ENCODE measurements at regions not wholly inside any gene's neighbourhood (a gene's known extent, or its start where the extent isn't known, plus 50 kb on each side); places are given as distances from the start of the nearest gene placed in this dataset.

DNA sequence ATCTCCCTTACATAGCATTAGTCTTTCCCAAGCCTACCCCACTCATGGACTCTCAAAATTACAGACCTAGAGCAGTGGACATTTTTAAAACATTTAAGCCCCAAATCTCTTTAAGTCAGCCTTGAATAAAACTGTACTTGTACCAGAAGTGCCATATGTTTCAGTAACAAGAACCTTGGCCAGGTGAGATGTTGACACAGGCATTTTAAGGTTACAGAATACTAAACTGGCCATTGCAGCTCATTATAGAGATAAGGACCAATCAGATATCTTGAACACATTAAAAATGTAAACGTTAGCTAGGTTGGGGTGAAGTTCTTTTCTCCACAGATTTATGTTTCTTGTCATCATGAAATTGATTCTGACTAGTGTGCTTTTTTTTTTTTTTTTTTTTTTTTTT lies 103.8 kb upstream of the MIER3 start:
- no peak for DNase-seq (ENCODE audit: low spot score)
- in situ Hi-C loops (cut with MboI; ENCODE audit: low pct_unique_long_range_greater_than_20kb, low sequenced_read_pairs, unreplicated experiment) = no loop called here
- TF ChIP-seq, protein P1, sequence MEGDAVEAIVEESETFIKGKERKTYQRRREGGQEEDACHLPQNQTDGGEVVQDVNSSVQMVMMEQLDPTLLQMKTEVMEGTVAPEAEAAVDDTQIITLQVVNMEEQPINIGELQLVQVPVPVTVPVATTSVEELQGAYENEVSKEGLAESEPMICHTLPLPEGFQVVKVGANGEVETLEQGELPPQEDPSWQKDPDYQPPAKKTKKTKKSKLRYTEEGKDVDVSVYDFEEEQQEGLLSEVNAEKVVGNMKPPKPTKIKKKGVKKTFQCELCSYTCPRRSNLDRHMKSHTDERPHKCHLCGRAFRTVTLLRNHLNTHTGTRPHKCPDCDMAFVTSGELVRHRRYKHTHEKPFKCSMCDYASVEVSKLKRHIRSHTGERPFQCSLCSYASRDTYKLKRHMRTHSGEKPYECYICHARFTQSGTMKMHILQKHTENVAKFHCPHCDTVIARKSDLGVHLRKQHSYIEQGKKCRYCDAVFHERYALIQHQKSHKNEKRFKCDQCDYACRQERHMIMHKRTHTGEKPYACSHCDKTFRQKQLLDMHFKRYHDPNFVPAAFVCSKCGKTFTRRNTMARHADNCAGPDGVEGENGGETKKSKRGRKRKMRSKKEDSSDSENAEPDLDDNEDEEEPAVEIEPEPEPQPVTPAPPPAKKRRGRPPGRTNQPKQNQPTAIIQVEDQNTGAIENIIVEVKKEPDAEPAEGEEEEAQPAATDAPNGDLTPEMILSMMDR (IDR thresholded peaks at IDR 0.05; ENCODE audit: extremely low read depth, insufficient read depth, missing control alignments) = no peak

DNA sequence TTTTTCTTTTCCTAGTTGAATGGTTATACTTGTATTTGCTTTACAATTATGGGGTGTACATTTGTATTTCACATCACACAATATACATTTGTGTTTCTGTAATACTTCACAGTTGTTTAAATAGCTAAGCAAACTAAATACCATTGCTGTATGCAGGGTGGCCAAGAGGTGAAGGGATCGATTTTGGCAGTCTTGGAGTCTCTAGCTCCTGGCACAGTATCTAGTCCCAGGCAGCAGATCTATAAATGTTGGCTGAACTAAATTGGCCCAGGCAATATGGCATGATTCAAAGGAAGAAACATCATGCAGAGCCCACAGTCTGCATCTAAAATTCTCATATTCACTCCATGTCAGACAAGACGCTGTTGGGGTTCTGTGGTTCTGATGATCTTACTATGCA lies 110.1 kb upstream of the GPBP1 start:
- no peak for DNase-seq (ENCODE audit: low spot score)
- in situ Hi-C loops (cut with MboI; ENCODE audit: low pct_unique_long_range_greater_than_20kb, low sequenced_read_pairs, unreplicated experiment) = no loop called here
- TF ChIP-seq, protein P1 (IDR thresholded peaks at IDR 0.05; ENCODE audit: extremely low read depth, insufficient read depth, missing control alignments) = no peak

DNA sequence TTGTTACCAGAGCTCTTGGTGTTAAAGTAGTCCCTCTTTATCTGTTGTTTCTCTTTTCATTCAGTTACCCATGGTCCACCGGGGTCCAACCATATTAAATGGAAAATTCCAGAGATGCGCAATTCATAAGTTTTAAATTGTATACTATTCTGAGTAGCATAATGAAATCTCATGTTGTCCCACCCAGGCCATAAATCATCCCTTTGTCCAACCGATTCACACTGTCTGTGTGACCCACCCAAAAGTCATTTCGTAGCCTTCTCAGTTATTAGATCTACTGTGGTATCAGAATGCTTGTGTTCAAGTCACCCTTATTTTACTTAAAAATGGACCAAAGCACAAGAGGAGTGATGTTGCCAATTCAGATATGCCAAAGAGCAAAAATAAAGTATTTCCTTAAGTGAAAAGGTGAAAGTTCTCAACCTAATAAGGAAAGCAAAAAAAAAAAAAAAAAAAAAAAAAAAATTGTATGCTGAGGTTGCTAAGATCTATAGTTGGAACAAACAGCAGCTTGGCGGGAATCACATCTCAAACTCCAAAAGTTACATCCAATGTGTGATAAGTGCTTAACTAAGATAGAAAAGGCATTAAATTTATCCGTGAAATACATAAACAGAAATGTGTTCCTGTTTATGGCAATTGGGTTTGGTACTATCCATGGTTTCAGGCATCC lies 106.8 kb upstream of the GPBP1 start:
- in situ Hi-C loops (cut with MboI; ENCODE audit: low pct_unique_long_range_greater_than_20kb, low sequenced_read_pairs, unreplicated experiment) = no loop called here
- TF ChIP-seq, protein P1 (IDR thresholded peaks at IDR 0.05; ENCODE audit: extremely low read depth, insufficient read depth, missing control alignments) = no peak
- DNase-seq (ENCODE audit: low spot score) = no peak

DNA sequence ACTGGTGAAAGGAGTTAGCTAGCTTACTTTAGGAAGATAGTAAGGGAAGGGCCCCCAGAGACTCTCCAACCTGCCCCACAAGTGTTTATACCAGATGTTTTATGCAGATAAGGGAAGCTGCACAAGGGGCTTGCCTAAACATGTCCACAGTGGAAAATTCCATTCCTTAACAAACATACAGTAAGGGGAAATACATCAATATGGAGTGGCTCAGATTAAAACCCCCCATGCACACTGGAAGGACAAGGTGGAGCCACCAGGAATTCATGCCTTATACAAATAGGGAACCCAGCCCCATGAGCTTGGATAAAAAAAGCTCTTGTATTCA lies 106.3 kb upstream of the GPBP1 start:
- DNase-seq (ENCODE audit: low spot score) = no peak
- TF ChIP-seq, protein P1 (IDR thresholded peaks at IDR 0.05; ENCODE audit: extremely low read depth, insufficient read depth, missing control alignments) = no peak
- in situ Hi-C loops (cut with MboI; ENCODE audit: low pct_unique_long_range_greater_than_20kb, low sequenced_read_pairs, unreplicated experiment) = no loop called here

DNA sequence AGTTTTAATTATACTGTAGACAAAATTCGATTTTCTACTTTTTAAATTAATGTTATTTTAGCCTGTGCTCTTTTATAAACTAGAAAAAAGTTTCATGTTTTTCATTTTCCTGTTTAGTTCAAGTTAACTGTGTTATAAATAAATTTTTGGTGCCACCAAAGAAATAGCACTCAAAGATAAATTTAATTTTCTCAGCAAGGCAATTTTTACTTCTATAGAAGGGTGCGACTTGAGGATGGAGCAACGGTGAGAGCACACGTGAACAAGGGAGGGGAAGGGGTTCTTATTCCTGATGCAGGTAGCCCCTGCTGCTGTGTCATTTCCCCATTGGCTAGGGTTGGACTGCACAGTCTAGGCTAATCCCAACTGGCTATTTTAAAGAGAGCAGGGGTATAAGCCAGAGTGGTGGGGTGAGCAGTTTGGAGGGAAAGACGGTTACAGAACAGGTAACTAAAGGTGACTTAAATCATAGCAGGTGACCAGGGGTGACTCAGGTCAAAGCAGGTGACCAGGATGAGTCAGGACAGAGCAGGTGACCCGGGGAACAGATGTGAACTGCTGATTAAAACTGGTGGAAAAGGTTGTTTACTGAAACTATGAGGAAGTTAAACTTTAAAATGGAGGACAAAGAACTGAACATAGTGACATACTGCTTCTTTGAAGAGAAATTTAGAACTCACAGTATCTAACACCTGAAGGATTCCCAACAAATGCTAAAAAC lies 104.6 kb upstream of the GPBP1 start:
- TF ChIP-seq, protein P1 (IDR thresholded peaks at IDR 0.05; ENCODE audit: extremely low read depth, insufficient read depth, missing control alignments) = no peak
- DNase-seq (ENCODE audit: low spot score) = no peak
- in situ Hi-C loops (cut with MboI; ENCODE audit: low pct_unique_long_range_greater_than_20kb, low sequenced_read_pairs, unreplicated experiment) = no loop called here

DNA sequence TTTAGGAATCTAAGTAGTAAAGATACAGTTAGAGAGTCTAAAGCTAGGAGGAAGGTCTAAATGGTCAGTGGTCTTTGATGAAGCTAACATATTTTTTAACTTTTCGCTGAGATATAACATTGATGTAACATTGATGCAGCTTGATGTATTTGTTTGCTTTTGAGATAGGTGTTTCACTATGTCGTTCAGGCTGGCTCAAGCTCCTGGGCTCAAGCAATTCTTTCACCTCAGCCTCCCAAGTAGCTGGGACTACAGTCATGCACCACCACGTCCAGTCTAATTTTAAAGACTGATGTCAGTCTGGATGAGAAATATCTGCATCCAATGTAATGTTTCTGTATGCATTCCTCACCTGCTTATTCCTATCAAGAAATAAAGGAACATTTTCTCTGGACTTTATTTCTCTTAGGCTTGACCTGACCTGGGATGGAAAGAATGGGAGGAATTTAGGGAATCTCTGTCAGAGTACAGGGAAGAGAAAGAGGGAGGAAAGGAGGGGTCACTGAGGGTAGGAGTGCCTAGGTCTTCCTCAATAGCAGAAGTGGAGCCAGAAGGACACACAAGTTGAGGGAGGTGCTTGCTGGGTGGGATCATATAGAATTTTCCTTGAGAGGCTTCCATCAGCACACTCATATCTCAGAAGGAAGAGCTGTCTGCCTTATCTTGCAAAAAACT lies 101.5 kb upstream of the GPBP1 start:
- TF ChIP-seq, protein P1 (IDR thresholded peaks at IDR 0.05; ENCODE audit: extremely low read depth, insufficient read depth, missing control alignments) = no peak
- no peak for DNase-seq (ENCODE audit: low spot score)
- in situ Hi-C loops (cut with MboI; ENCODE audit: low pct_unique_long_range_greater_than_20kb, low sequenced_read_pairs, unreplicated experiment) = no loop called here
